ENCODE measurements at regions not wholly inside any gene's neighbourhood (a gene's known extent, or its start where the extent isn't known, plus 50 kb on each side); places are given as distances from the start of the nearest gene placed in this dataset.

- TF ChIP-seq CTCF (IDR thresholded peaks at IDR 0.05) (no peak), POLR2A (IDR thresholded peaks at IDR 0.05) (no peak)
These were observed 479.0 kb downstream of the BRD1 start for GRCh38 chr22:49348631-49349030.

All from heart left ventricle (tissue), 13 donors.